A172 (cell line): ENCODE measurements at regions not wholly inside any gene's neighbourhood (a gene's known extent, or its start where the extent isn't known, plus 50 kb on each side); places are given as distances from the start of the nearest gene placed in this dataset.
A peak's percentile ranks its signal among the peaks of the same experiment; 100 is the strongest.

Experiments used
- DNase-seq: peaks from one replicate; pipeline ENCODE4 v3.0.0-alpha.2; 2015; ENCODE audit warnings: low spot score

DNA sequence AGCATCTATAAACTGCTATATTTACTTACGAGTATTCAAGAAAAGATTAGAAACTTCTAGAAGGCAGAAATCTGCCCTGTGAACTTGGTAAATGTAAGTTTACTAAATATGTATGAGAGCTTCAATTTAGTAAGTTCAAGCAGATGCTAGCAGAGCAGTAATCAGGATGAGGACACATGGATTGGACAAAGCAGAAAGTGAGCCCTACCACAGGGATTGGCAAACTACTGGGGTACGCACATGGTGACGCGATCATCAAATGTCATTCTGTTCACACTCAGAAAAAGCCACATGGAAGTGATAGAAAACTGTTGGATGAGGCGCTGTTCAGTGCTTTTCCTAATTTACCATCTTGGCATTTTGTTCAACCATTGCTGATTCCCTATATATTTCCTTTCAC is 360.2 kb upstream of the ZNF385D start:
- DNase-seq: no peak

DNA sequence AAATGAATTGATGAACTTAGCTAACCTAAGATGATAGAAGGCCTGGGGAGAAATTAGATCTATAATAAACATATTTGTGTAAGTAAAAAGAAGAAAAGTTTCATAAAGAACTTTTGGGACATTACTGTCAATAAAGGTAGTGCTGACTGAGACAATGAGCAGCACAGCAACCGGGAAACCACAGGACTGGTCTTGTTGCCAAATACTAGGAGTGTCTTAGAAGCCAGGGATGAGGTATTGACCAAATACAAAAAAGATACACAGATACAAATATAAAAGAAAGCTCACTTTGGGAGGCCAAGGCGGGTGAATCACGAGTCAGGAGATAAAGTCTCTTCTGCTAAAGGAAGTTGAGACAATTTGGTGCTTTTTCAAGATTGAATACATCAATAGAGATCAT is 362.4 kb upstream of the ZNF385D start:
- DNase-seq: no peak

- no peak for DNase-seq
Measured at GRCh38 chr3:22115581-22115980, 364.6 kb upstream of the ZNF385D start.

GRCh38 chr3:22117091-22117490 is 366.1 kb upstream of the ZNF385D start:
- DNase-seq: no peak

- peak; percentile 39 for DNase-seq
Measured at GRCh38 chr3:22117751-22118346, 366.8 kb upstream of the ZNF385D start.

DNA sequence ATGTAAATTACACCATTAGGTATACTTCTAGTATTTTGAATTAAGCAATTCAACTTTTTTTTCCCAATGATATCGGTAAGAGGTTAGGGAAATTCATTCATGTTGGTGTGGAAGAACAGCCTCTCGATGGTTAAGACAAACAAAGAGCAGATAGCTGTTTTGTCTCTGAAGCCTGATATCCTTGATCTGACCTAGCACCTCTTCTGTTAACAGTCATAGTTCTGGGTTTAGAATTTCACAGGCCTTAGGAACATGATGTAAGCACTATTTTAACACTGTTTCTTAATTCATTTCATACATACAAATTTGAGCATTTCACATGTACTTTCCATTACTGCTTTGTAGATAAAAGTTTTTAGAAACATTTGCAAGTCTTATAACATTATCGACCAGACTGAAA is 367.5 kb upstream of the ZNF385D start:
- no peak for DNase-seq

GRCh38 chr3:22121068-22121701 is 370.2 kb upstream of the ZNF385D start:
- DNase-seq: no peak

DNA sequence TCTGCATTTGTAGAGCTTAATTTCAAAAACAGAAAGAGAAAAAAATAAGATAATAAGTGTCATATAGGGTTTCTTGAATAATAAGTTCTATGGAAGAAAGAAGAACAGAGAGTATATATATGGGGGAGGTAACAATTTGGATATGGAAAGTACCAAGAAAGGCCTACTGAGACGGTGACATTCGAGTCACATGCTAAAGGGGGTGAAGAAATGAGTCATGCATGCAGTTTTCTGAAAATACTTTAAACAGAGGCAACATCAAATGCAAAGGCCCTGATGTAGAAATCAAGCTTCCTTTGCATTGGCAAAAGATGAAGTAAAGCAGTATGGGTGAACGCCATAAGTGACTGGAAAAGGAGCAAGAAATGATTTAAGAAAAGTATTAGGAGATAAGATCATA is 371.6 kb upstream of the ZNF385D start:
- DNase-seq: no peak

- DNase-seq: no peak
Measured at GRCh38 chr3:22129101-22129500, 378.1 kb upstream of the ZNF385D start.

DNA sequence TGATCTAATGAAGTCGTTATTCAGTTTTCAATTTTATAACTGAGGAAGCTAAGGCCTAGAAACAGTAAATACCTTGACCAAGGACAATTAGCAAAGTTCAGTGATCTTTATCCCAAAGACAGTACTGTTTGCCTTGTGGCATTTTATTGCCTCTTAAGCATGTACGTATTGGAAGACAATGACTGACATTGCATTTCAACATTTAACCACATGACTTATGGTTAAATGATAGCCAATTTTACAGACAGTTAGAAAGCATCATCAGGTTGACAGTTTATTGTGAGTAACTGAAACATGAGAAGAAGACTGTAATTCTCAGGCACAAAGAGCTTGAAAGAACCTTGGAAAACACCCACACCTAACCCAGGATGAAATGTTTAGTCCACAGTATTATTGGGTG is 390.8 kb upstream of the ZNF385D start:
- no peak for DNase-seq

- no peak for DNase-seq
Measured at GRCh38 chr3:22147161-22147560, 396.2 kb upstream of the ZNF385D start.

GRCh38 chr3:22156868-22157267 is 405.9 kb upstream of the ZNF385D start:
- no peak for DNase-seq

GRCh38 chr3:22157848-22158247 is 406.8 kb upstream of the ZNF385D start:
- DNase-seq: no peak

GRCh38 chr3:22159004-22159695 is 408.1 kb upstream of the ZNF385D start:
- no peak for DNase-seq

- DNase-seq: no peak
Measured at GRCh38 chr3:22161315-22161714, 410.3 kb upstream of the ZNF385D start.

DNA sequence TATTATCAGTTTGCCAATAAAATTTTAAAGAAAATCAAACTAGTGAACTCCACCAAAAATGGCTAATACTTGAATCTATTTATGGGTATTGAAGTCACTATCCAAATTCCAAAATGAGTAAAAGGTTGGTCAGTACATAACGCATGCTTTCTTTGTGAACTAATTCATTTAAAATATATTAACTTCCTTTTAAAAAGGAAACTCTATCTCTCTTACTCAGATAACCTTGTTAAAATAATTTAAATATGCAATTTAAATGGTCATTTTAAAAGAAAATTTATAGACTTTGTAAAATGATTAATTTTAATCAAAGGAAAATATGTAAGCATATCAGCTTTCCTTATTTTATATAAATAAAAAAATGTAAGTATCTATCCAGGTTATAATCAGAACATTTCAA is 419.4 kb upstream of the ZNF385D start:
- DNase-seq: no peak

DNA sequence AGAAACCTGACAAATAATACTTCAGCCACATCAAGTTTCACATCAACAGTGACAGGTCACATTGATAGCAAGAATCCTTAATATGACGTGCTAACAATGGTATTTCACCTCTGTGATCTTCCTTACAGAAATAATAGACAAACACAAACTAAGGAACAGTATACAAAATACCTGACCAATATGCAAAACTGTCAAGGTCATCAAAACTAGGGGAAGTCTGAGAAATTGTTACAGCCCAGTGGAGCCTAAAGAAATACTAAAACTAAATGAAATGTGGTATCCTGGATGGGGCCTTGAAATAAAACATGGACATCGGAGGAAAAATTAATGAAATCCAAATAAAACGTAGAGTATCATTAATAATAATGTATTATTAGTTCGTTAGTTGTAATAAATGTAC is 422.0 kb upstream of the ZNF385D start:
- DNase-seq: no peak

DNA sequence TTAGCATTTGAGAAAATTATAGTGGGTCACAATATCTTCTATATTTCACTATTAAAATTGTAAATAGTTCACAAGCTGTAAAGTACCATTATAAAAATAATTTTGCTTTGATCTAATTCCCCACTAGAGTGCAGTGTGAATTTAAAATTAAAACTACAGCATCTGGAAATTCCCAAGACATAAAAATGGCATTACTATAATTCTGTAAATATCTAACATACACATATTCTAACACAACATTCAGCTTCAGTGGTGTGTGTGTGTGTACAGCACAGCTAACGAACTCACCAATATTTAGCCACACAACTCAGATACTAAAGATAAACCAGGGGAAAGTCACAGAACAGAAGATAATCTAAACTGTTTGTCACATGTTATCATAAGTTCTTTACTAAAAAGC is 424.9 kb upstream of the ZNF385D start:
- DNase-seq: no peak

- no peak for DNase-seq
Measured at GRCh38 chr3:22176911-22177310, 425.9 kb upstream of the ZNF385D start.

- no peak for DNase-seq
Measured at GRCh38 chr3:22189616-22190015, 438.6 kb upstream of the ZNF385D start.

- DNase-seq: no peak
Measured at GRCh38 chr3:22199095-22199494, 448.1 kb upstream of the ZNF385D start.

DNA sequence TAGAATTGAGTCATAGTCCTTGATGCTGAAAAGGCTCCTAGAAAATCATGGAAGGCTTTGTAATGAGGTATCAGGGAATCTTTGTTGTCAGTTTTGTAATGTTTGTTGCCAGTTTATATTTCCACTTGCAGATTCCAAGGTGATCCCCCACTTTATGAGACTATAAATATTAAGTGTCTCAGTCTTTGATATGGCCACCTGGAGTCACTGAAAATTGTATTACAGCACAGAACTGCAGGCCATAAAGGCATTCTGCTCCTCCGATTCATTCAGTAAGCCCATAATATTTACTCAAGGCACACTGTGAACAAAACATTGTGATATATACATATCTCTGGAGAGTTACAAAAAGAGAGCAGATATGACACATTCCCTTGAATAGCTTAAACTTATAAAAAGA is 457.8 kb upstream of the ZNF385D start:
- DNase-seq: no peak

- DNase-seq: no peak
Measured at GRCh38 chr3:22209578-22209977, 458.6 kb upstream of the ZNF385D start.

- DNase-seq: no peak
Measured at GRCh38 chr3:22210693-22211092, 459.7 kb upstream of the ZNF385D start.
